OCI-LY7 (cell line): ENCODE measurements at regions not wholly inside any gene's neighbourhood (a gene's known extent, or its start where the extent isn't known, plus 50 kb on each side); places are given as distances from the start of the nearest gene placed in this dataset.

Experiments
- BruUV-seq: library from RNA; stranded (reverse); fragments of 400-500 nt; replicated peaks from 2 replicates; lab custom pipeline; 2021; lab: Mats Ljungman, UMichigan
- CTCF ChIA-PET: fragments of 300-600 bp; sonication (Branson Sonifier 250); formaldehyde crosslinking; loops from one replicate; lab custom pipeline; 2022; ENCODE audit warnings: antibody characterized with exemption; ENCODE audit not compliant: unreplicated experiment; lab: Charles Lee
- POLR2A ChIA-PET: fragments of 300-600 bp; sonication (Branson Sonifier 250); formaldehyde crosslinking; loops from one replicate; lab custom pipeline; 2022; ENCODE audit warnings: antibody characterized with exemption; lab: Charles Lee
- DNase-seq: peaks from one replicate; pipeline ENCODE4 v3.0.0-alpha.2; 2015; ENCODE audit warnings: low spot score
- H2AFZ ChIP-seq: fragments of 200-600 bp; sonication (generic), shearing (Covaris generic); 2 replicates; pipeline ENCODE4 v1.6.1; 2014; ENCODE audit warnings: mild to moderate bottlenecking, antibody characterized with exemption, low read length, moderate library complexity
- H3K27ac ChIP-seq: fragments of 200-600 bp; sonication (generic); 2 replicates; pipeline ENCODE4 v1.5.1; 2014; ENCODE audit warnings: mixed run types, low read depth, mild to moderate bottlenecking, moderate library complexity, low read length, inconsistent platforms; ENCODE audit not compliant: poor library complexity, severe bottlenecking
- H3K36me3 ChIP-seq: fragments of 200-600 bp; sonication (generic); 2 replicates; pipeline ENCODE4 v1.6.1; 2014; ENCODE audit warnings: mild to moderate bottlenecking, antibody characterized with exemption, low read length, moderate library complexity, mixed read lengths; ENCODE audit not compliant: insufficient read depth
- H3K4me1 ChIP-seq: fragments of 200-600 bp; sonication (generic); 2 replicates; pipeline ENCODE4 v1.5.1; 2014; ENCODE audit warnings: mild to moderate bottlenecking, low read length; ENCODE audit not compliant: insufficient read depth, poor library complexity, severe bottlenecking
- H3K4me2 ChIP-seq: fragments of 200-600 bp; sonication (generic); 2 replicates; pipeline ENCODE4 v1.6.1; 2014; ENCODE audit warnings: mild to moderate bottlenecking, low read length
- H3K4me3 ChIP-seq: fragments of 200-600 bp; sonication (generic); 2 replicates; pipeline ENCODE4 v1.5.1; 2014; ENCODE audit warnings: mild to moderate bottlenecking, low read depth, low read length; ENCODE audit not compliant: poor library complexity, severe bottlenecking
- H3K79me2 ChIP-seq: fragments of 200-600 bp; sonication (generic); 2 replicates; pipeline ENCODE4 v1.6.1; 2016; ENCODE audit warnings: low read depth, mild to moderate bottlenecking, low read length, moderate library complexity, mixed read lengths; ENCODE audit not compliant: insufficient read depth
- H3K9me2 ChIP-seq: fragments of 200-600 bp; sonication (generic); 2 replicates; pipeline ENCODE4 v1.6.1; 2016; ENCODE audit warnings: mild to moderate bottlenecking, low read length, mixed read lengths; ENCODE audit not compliant: insufficient read depth
- H3K9me3 ChIP-seq: fragments of 200-600 bp; sonication (generic); 2 replicates; pipeline ENCODE4 v1.6.1; 2014; ENCODE audit warnings: mild to moderate bottlenecking, mixed run types, low read length, mixed read lengths
- H4K20me1 ChIP-seq: fragments of 200-600 bp; sonication (generic); 2 replicates; pipeline ENCODE4 v1.6.1; 2014; ENCODE audit warnings: mild to moderate bottlenecking, antibody characterized with exemption, low read length, moderate library complexity, mixed read lengths; ENCODE audit not compliant: insufficient read depth
- CTCF ChIP-seq: fragments of 200-600 bp; sonication (generic); conservative IDR thresholded peaks from 2 replicates; pipeline ENCODE4 v1.5.1; 2014; ENCODE audit warnings: mild to moderate bottlenecking, antibody characterized with exemption, low read length, moderate library complexity, mixed read lengths
- EZH2phosphoT487 ChIP-seq: fragments of 200-600 bp; sonication (generic); IDR thresholded peaks from 2 replicates; pipeline ENCODE4 v1.6.1; 2018; ENCODE audit warnings: low read depth, borderline replicate concordance, mild to moderate bottlenecking, mixed run types, antibody characterized with exemption, low read length, moderate library complexity, mixed read lengths
- intact Hi-C: fragments of 100-400 bp; cut with micrococcal nuclease; formaldehyde crosslinking; loops from one replicate; pipeline ENCODE4 v1.10.0; 2022; ENCODE audit not compliant: unreplicated experiment

DNA sequence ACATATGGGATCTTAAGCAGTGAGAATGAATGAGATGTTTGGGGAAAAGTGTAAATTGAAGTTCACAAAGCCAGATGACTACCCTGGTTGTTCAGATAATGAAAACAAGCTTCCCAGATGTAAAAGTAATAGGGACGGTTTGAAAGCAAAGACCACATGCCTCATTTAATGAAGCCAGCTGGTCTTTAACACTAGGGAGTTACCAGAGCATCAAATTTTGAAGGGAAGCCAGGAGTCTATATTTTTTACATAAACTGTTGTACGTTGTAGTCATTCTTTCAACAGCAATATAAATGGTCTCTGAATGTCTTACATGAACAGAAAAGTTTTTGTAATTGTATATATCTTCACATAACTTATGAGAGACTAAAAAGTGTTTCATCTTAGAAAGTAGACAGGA lies 2604.5 kb upstream of the PCDH20 start:
- TF ChIP-seq EZH2phosphoT487 (no peak), CTCF (no peak)
- no peaks in the 10 kb centered on the region for H3K36me3 ChIP-seq
- CTCF ChIA-PET = no interaction called here
- no TSS peak for BruUV-seq
- DNase-seq = no peak
- H3K27ac ChIP-seq = no peak overlapping the region
- POLR2A ChIA-PET = no interaction called here
- no peaks in the 10 kb centered on the region for H3K4me1 ChIP-seq
- no peaks in the 10 kb centered on the region for H3K9me3 ChIP-seq
- no peaks in the 10 kb centered on the region for H3K79me2 ChIP-seq
- no peak overlapping the region for H3K4me2 ChIP-seq
- intact Hi-C loops = no loop called here
- H4K20me1 ChIP-seq = no peaks in the 10 kb centered on the region
- H3K4me3 ChIP-seq = no peak overlapping the region
- no peaks in the 10 kb centered on the region for H3K9me2 ChIP-seq
- H2AFZ ChIP-seq = no peak overlapping the region

DNA sequence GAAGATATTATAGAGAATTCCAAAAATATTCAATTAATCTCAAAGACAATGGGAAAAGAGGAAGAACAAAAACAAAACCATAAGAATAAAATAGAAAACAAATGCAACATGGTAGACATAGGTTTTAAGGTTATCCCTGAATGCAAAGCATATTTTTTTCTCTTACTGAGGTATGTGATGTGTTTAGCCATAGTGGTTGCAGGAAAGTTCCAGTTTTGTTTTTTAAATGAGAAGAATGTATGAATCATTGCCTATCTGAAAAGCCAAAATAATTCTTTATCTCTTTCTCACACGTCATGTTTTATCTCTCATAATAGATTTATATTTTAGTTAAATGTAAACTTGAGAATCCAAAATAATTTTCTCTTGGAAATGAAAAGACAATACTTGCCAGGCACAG lies 2591.7 kb upstream of the PCDH20 start:
- Histone ChIP-seq H4K20me1 (no peaks in the 10 kb centered on the region; the same call in 1 of the 2 replicates), H3K79me2 (no peaks in the 10 kb centered on the region), H3K9me3 (no peaks in the 10 kb centered on the region), H3K4me2 (no peak overlapping the region), H2AFZ (no peak overlapping the region), H3K4me1 (no peaks in the 10 kb centered on the region), H3K4me3 (no peak overlapping the region), H3K27ac (no peak overlapping the region), H3K36me3 (no peaks in the 10 kb centered on the region), H3K9me2 (no peaks in the 10 kb centered on the region)
- intact Hi-C loops = no loop called here
- CTCF ChIA-PET = no interaction called here
- no peak for DNase-seq
- POLR2A ChIA-PET = no interaction called here
- TF ChIP-seq CTCF (no peak), EZH2phosphoT487 (no peak)
- BruUV-seq = no TSS peak

DNA sequence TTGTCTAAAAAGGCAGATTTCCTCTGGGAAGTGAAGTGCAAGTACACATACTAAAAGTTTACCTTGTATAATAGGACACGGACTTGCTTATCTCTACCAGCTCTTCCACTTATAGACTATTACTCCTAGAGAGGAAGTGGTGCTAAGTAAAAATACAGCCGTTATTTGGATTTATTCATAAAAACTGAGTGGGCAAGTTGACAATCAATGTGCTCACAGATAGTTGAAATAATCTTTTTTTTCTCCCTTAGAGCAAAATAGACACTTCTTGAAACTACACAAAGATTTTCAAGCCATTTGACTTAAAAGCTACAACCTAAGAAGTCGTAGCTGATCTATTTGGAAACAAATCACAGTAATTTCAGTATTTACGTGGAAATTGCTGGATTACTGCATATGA lies 2584.7 kb upstream of the PCDH20 start:
- CTCF ChIA-PET = no interaction called here
- Histone ChIP-seq H3K27ac (no peak overlapping the region), H3K9me2 (no peaks in the 10 kb centered on the region), H3K79me2 (no peaks in the 10 kb centered on the region), H3K4me1 (no peaks in the 10 kb centered on the region), H2AFZ (no peak overlapping the region), H3K4me3 (no peak overlapping the region), H3K4me2 (no peak overlapping the region), H3K9me3 (no peaks in the 10 kb centered on the region), H3K36me3 (no peaks in the 10 kb centered on the region), H4K20me1 (no peaks in the 10 kb centered on the region; the same call in 1 of the 2 replicates)
- intact Hi-C loops = no loop called here
- BruUV-seq = no TSS peak
- TF ChIP-seq EZH2phosphoT487 = no peak
- TF ChIP-seq CTCF = no peak
- no peak for DNase-seq
- POLR2A ChIA-PET = no interaction called here
